Heart left ventricle (tissue), 16 donors: ENCODE measurements at regions not wholly inside any gene's neighbourhood (a gene's known extent, or its start where the extent isn't known, plus 50 kb on each side); places are given as distances from the start of the nearest gene placed in this dataset.

Experiments used
- ATAC-seq, 4 donors: fragments of 200-7000 bp; cut with Tn5 transposase; one replicate each; pipeline ENCODE4 v1.9.1; 2020 to 2022; ENCODE audit warnings: moderate library complexity in 4 of 4, mild to moderate bottlenecking in 3 of 4, moderate number of reproducible peaks in 1 of 4
- DNase-seq, 5 donors: peaks; one replicate each; pipeline ENCODE4 v3.0.0-alpha.2; 2020
- H3K27ac ChIP-seq, 12 donors: fragments of 200-600 bp; sonication (generic) in 4 of 12; one replicate each; pipeline versions ENCODE4 v1.5.0 to v1.8.0; 2016 to 2022; ENCODE audit warnings: mild to moderate bottlenecking in 2 of 12
- H3K27me3 ChIP-seq, 9 donors: fragments of 200-600 bp; sonication (generic) in 2 of 9; one replicate each; pipeline versions ENCODE4 v1.5.1 to v1.8.0; 2016 to 2022; ENCODE audit warnings: mild to moderate bottlenecking in 3 of 9
- H3K36me3 ChIP-seq, 9 donors: fragments of 200-600 bp; sonication (generic) in 2 of 9; one replicate each; pipeline versions ENCODE4 v1.5.0 to v1.8.0; 2018 to 2022; ENCODE audit warnings: mild to moderate bottlenecking in 2 of 9
- H3K4me1 ChIP-seq, 12 donors: fragments of 200-600 bp; sonication (generic) in 4 of 12; one replicate each; pipeline versions ENCODE4 v1.5.0 to v1.8.0; 2016 to 2022; ENCODE audit warnings: mild to moderate bottlenecking in 3 of 12
- H3K4me3 ChIP-seq, 12 donors: fragments of 200-600 bp; sonication (generic) in 4 of 12; one replicate each; pipeline versions ENCODE4 v1.5.0 to v1.8.0; 2017 to 2022; ENCODE audit warnings: mild to moderate bottlenecking in 9 of 12, moderate library complexity in 4 of 12
- H3K9me3 ChIP-seq, 12 donors: fragments of 200-600 bp; sonication (generic) in 4 of 12; one replicate each; pipeline versions ENCODE4 v1.5.0 to v1.8.0; 2016 to 2022; ENCODE audit warnings: mild to moderate bottlenecking in 1 of 12
- POLR2A ChIP-seq, 2 donors: fragments of 450-650 bp; IDR thresholded peaks; one replicate each; pipeline ENCODE4 v1.6.1; 2017; ENCODE audit warnings: antibody characterized with exemption in 2 of 2, mild to moderate bottlenecking in 2 of 2, moderate library complexity in 2 of 2
- WGBS, 4 donors: extraction: QIAGEN DNeasy Blood & Tissue Kit in 2 of 4; methylation state at CpG; one replicate each; pipeline versions ENCODE4 v1.1.5 to v1.1.7; 2013 to 2018; 5-methylcytosine and 5-hydroxymethylcytosine counted together
- intact Hi-C, 10 donors: fragments of 100-400 bp; cut with DNase I; formaldehyde crosslinking; loops; one replicate each; pipeline versions ENCODE4 v1.11.1 to v1.14.2; 2022
- TF ChIP-seq, protein P1 (sequence below), 12 donors: fragments of 200-600 bp; sonication (generic) in 4 of 12; IDR thresholded peaks; one replicate each; pipeline versions ENCODE4 v1.5.0 to v1.8.0; 2018 to 2022; ENCODE audit warnings: antibody characterized with exemption in 12 of 12, mild to moderate bottlenecking in 5 of 12
- donor health status: ischemic (EF 13 %, LVEDD 7.1; RV severe dilation, severe dysfunction).
- donor health status: healthy with polysubstance abuse.
- donor health status: DM: no; HTN: yes; CAD: no.
- donor health status: DM: no; HTN: no; CAD: no.
- donor health status: ischemic (EF 25% LVEDD 6.9; RV normal size, moderate dysfunction).
- donor health status: ischemic (EF 25% LVEDD 5.7; RV mildly dilated, moderate dysfunction).
- donor health status: healthy.
- donor health status: DM: yes; HTN: yes; CAD: no.
- donor health status: ischemic (EF 35%, LVEDD 5.7; RV mildly dilated, moderate dysfunction).
- donor health status: nonischemic (EF 11% LVEDD 7.7; RV severe dilation, severe dysfunction).
- donor health status: DM: yes; HTN: yes; CAD: no.
- donor health status: PGD.
- donor health status: ischemic (EF 29% LVEDD 5.4; RV normal size, mild dysfunction).
- donor health status: nonischemic (EF 23%, LVEDD 6.1; RV moderate dilation, normal function).

DNA sequence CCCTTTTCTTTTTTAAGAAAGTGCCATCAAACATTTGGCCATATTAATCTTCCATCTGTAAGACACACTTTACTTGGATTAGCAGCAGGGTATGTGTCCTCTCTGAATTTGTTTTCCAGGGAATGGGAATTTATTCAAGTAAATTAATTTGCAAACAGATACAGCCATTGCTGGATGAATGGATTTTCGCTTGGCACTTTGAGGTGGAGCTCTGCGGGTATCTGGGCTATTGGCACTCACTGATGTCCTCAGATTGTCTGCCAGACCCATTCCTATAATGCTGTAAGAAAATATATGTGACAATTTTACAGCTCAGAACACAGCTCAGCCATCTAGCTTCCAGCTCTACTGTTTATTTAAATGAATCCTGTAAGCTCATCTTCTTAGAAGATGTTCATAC is 201.2 kb upstream of the CDH20 start:
- Histone ChIP-seq H3K9me3 (no peaks in the 10 kb centered on the region), H3K4me1 (no peaks in the 10 kb centered on the region), H3K4me3 (no peak overlapping the region), H3K27ac (no peak overlapping the region), H3K36me3 (no peaks in the 10 kb centered on the region), H3K27me3 (no peaks in the 10 kb centered on the region)
- TF ChIP-seq, protein P1, sequence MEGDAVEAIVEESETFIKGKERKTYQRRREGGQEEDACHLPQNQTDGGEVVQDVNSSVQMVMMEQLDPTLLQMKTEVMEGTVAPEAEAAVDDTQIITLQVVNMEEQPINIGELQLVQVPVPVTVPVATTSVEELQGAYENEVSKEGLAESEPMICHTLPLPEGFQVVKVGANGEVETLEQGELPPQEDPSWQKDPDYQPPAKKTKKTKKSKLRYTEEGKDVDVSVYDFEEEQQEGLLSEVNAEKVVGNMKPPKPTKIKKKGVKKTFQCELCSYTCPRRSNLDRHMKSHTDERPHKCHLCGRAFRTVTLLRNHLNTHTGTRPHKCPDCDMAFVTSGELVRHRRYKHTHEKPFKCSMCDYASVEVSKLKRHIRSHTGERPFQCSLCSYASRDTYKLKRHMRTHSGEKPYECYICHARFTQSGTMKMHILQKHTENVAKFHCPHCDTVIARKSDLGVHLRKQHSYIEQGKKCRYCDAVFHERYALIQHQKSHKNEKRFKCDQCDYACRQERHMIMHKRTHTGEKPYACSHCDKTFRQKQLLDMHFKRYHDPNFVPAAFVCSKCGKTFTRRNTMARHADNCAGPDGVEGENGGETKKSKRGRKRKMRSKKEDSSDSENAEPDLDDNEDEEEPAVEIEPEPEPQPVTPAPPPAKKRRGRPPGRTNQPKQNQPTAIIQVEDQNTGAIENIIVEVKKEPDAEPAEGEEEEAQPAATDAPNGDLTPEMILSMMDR (IDR thresholded peaks at IDR 0.05) = no peak
- TF ChIP-seq POLR2A (IDR thresholded peaks at IDR 0.05) = no peak
- 84 to 92% (median 87%) methylated on average over 2 of the region's 2 CpGs for WGBS, 4 donors
- intact Hi-C loops = loop anchor here in 1 of 10 donors (10.0 kb wide), 1 partner anchor 63 kb away; no protein-coding TSS in a partner anchor
- ATAC-seq (no peak), DNase-seq (no peak)

GRCh38 chr18:61133783-61134182 is 199.4 kb upstream of the CDH20 start:
- no peaks in the 10 kb centered on the region for H3K9me3 ChIP-seq
- 43 to 52% (median 48%) methylated on average over 2 of the region's 2 CpGs for WGBS, 4 donors
- no peaks in the 10 kb centered on the region for H3K4me1 ChIP-seq
- H3K27ac ChIP-seq = no peak overlapping the region
- DNase-seq = no peak
- TF ChIP-seq, protein P1 (IDR thresholded peaks at IDR 0.05) = no peak
- no peak for TF ChIP-seq POLR2A (IDR thresholded peaks at IDR 0.05)
- H3K36me3 ChIP-seq = no peaks in the 10 kb centered on the region
- ATAC-seq = no peak
- no peak overlapping the region for H3K4me3 ChIP-seq
- intact Hi-C loops = loop anchor here in 1 of 10 donors (10.0 kb wide), 1 partner anchor 61 kb away; no protein-coding TSS in a partner anchor
- no peaks in the 10 kb centered on the region for H3K27me3 ChIP-seq

GRCh38 chr18:61136711-61137251 is 196.4 kb upstream of the CDH20 start:
- TF ChIP-seq, protein P1 (IDR thresholded peaks at IDR 0.05) = no peak
- no peak for TF ChIP-seq POLR2A (IDR thresholded peaks at IDR 0.05)
- Histone ChIP-seq H3K4me3 (no peak overlapping the region), H3K27ac (no peak overlapping the region), H3K27me3 (no peaks in the 10 kb centered on the region), H3K36me3 (no peaks in the 10 kb centered on the region), H3K9me3 (peaks cover 0 to 8% (median 0%) of the 10 kb centered on the region in 12 donors), H3K4me1 (no peaks in the 10 kb centered on the region)
- ATAC-seq (no peak), DNase-seq (no peak)
- 66 to 70% (median 67%) methylated on average over 2 of the region's 2 CpGs for WGBS, 4 donors
- intact Hi-C loops = loop anchor here in 1 of 10 donors (10.0 kb wide), 1 partner anchor 58 kb away; no protein-coding TSS in a partner anchor

DNA sequence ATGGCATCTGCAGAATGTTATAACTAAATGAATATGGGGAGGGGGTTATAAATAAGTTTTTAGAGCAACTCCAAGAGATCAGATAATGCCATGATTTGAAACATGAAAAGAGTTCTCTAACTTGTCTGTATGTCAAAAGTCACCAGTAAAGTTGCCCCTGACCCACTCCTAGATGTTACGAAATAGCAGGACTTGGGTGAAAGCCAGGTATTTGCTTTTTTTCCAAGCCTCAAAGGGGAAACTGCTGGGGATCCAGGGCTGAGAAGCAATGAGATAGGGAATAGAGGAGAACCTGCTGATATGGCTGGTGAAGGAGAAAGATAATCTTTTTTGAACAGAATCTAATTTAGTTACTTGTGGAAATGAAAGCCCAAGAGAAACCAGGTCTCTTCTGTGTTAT is 191.5 kb upstream of the CDH20 start:
- Histone ChIP-seq H3K36me3 (no peaks in the 10 kb centered on the region), H3K27ac (no peak overlapping the region), H3K9me3 (peaks cover 0 to 18% (median 0%) of the 10 kb centered on the region in 12 donors), H3K4me3 (no peak overlapping the region), H3K4me1 (no peaks in the 10 kb centered on the region), H3K27me3 (no peaks in the 10 kb centered on the region)
- intact Hi-C loops = no loop called here
- DNase-seq = no peak
- no peak for ATAC-seq
- WGBS, 4 donors = 53 to 66% (median 61%) methylated on average over 1 of the region's 1 CpG
- TF ChIP-seq, protein P1 (IDR thresholded peaks at IDR 0.05) = no peak
- TF ChIP-seq POLR2A (IDR thresholded peaks at IDR 0.05) = no peak
